ENCODE measurements at regions not wholly inside any gene's neighbourhood (a gene's known extent, or its start where the extent isn't known, plus 50 kb on each side); places are given as distances from the start of the nearest gene placed in this dataset.

- H3K4me3 Mint-ChIP-seq: no peak overlapping the region
- H3K36me3 Mint-ChIP-seq: no peaks in the 10 kb centered on the region
- H3K9me3 Mint-ChIP-seq: peaks cover 5% of the 10 kb centered on the region
- no peaks in the 10 kb centered on the region for H3K27me3 Mint-ChIP-seq
- no peak for TF ChIP-seq CTCF (conservative IDR thresholded peaks at IDR 0.05)
- DNase-seq (ENCODE audit: extremely low spot score, unreplicated experiment): no peak
- H3K27ac Mint-ChIP-seq: no peak overlapping the region
- H3K4me1 Mint-ChIP-seq (ENCODE audit: unreplicated experiment): peaks cover 15% of the 10 kb centered on the region
Measured at GRCh38 chr3:36319680-36320079, 60.6 kb upstream of the STAC start.
